C4-2B (cell line): ENCODE measurements at regions not wholly inside any gene's neighbourhood (a gene's known extent, or its start where the extent isn't known, plus 50 kb on each side); places are given as distances from the start of the nearest gene placed in this dataset.

Experiments used
- ZFX ChIP-seq: fragments of 450-650 bp; IDR thresholded peaks from 2 replicates; pipeline ENCODE4 v1.6.1; 2017
- TF ChIP-seq, protein P1 (sequence below): fragments of 450-650 bp; conservative IDR thresholded peaks from 2 replicates; pipeline ENCODE4 v1.5.1; 2017; ENCODE audit warnings: mild to moderate bottlenecking

DNA sequence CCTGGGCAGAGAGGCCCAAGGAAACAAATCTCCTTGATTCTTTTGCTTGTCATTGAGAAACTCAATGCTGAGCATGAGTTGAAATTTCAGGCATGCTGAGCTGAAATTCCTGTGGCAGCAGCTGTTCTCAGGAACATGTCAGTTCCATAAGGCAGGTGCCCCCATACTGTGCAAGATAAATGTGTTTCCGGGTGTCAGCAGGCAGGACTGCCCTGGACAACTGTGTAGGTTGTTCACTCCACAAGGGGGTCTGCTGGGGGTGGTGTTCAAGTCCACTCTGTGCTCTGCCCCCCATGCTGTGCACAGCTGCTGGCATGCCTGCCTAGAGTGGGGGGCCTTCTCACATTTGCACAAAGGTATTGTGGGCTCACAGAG lies 133.7 kb downstream of the CTTN start:
- TF ChIP-seq, protein P1, sequence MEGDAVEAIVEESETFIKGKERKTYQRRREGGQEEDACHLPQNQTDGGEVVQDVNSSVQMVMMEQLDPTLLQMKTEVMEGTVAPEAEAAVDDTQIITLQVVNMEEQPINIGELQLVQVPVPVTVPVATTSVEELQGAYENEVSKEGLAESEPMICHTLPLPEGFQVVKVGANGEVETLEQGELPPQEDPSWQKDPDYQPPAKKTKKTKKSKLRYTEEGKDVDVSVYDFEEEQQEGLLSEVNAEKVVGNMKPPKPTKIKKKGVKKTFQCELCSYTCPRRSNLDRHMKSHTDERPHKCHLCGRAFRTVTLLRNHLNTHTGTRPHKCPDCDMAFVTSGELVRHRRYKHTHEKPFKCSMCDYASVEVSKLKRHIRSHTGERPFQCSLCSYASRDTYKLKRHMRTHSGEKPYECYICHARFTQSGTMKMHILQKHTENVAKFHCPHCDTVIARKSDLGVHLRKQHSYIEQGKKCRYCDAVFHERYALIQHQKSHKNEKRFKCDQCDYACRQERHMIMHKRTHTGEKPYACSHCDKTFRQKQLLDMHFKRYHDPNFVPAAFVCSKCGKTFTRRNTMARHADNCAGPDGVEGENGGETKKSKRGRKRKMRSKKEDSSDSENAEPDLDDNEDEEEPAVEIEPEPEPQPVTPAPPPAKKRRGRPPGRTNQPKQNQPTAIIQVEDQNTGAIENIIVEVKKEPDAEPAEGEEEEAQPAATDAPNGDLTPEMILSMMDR, result no peak
- no peak for TF ChIP-seq ZFX
